ENCODE measurements at regions not wholly inside any gene's neighbourhood (a gene's known extent, or its start where the extent isn't known, plus 50 kb on each side); places are given as distances from the start of the nearest gene placed in this dataset.

DNA sequence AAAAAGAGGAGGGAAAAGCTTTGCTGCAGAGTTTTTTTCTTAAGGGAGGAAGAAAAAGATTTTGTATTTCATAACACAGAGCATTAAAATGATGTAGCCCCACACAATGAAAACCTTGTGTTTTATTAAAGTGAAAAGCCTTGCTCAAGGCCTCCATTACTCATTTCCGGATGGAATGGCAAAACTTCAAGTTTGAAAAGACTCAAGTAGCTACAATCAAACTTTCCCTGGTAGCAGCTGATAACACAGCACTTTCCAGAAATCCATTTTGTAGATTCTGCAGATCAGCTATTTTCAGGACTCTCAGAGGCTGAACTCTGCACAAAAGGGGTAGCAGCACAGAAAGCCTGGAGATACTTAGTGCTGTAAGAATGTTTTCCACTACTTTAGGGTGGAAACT, 374.8 kb downstream of the NFIB start:
- TF ChIP-seq POLR2A (IDR thresholded peaks at IDR 0.05; ENCODE audit: low read depth) = no peak
- TF ChIP-seq, protein P1, sequence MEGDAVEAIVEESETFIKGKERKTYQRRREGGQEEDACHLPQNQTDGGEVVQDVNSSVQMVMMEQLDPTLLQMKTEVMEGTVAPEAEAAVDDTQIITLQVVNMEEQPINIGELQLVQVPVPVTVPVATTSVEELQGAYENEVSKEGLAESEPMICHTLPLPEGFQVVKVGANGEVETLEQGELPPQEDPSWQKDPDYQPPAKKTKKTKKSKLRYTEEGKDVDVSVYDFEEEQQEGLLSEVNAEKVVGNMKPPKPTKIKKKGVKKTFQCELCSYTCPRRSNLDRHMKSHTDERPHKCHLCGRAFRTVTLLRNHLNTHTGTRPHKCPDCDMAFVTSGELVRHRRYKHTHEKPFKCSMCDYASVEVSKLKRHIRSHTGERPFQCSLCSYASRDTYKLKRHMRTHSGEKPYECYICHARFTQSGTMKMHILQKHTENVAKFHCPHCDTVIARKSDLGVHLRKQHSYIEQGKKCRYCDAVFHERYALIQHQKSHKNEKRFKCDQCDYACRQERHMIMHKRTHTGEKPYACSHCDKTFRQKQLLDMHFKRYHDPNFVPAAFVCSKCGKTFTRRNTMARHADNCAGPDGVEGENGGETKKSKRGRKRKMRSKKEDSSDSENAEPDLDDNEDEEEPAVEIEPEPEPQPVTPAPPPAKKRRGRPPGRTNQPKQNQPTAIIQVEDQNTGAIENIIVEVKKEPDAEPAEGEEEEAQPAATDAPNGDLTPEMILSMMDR (IDR thresholded peaks at IDR 0.05) = no peak

Data from esophagus muscularis mucosa (tissue), 3 donors.